A673 (cell line): ENCODE measurements at regions not wholly inside any gene's neighbourhood (a gene's known extent, or its start where the extent isn't known, plus 50 kb on each side); places are given as distances from the start of the nearest gene placed in this dataset.

ENCODE experiments used
- BruUV-seq: library from RNA; stranded (reverse); fragments of 400-500 nt; replicated peaks from 2 replicates; lab custom pipeline; 2021; lab: Mats Ljungman, UMichigan
- CTCF ChIA-PET: fragments of 300-600 bp; sonication (Branson Sonifier 250); formaldehyde crosslinking; loops from one replicate; lab custom pipeline; 2022; ENCODE audit warnings: antibody characterized with exemption; lab: Charles Lee
- POLR2A ChIA-PET: fragments of 300-600 bp; sonication (Branson Sonifier 250); formaldehyde crosslinking; loops from one replicate; lab custom pipeline; 2022; ENCODE audit warnings: antibody characterized with exemption; ENCODE audit not compliant: low non-redundant PET; lab: Charles Lee
- DNase-seq: peaks from one replicate; pipeline ENCODE4 v3.0.0-alpha.2; 2015; ENCODE audit warnings: low spot score
- H3K27ac ChIP-seq: fragments of 200-600 bp; sonication (generic); 2 replicates; pipeline ENCODE4 v1.5.1; 2016; ENCODE audit warnings: mixed run types, low read depth, mild to moderate bottlenecking, mixed read lengths, antibody characterized with exemption, low read length; ENCODE audit not compliant: poor library complexity, severe bottlenecking
- H3K27me3 ChIP-seq: fragments of 200-600 bp; sonication (generic); replicated peaks from 2 replicates; pipeline ENCODE4 v1.6.1; 2017; ENCODE audit warnings: mixed run types, low read depth, mild to moderate bottlenecking, mixed read lengths, antibody characterized with exemption, low read length; ENCODE audit not compliant: insufficient read depth, poor library complexity
- H3K36me3 ChIP-seq: fragments of 200-600 bp; sonication (generic); 2 replicates; pipeline ENCODE4 v1.6.1; 2016; ENCODE audit warnings: mixed run types, mild to moderate bottlenecking, mixed read lengths, antibody characterized with exemption, low read length; ENCODE audit not compliant: insufficient read depth, poor library complexity, severe bottlenecking
- H3K4me1 ChIP-seq: fragments of 200-600 bp; sonication (generic); 2 replicates; pipeline ENCODE4 v1.6.1; 2017; ENCODE audit warnings: mixed run types, mild to moderate bottlenecking, mixed read lengths, antibody characterized with exemption, low read length; ENCODE audit not compliant: insufficient read depth, poor library complexity, severe bottlenecking
- H3K4me3 ChIP-seq: fragments of 200-600 bp; sonication (generic); 2 replicates; pipeline ENCODE4 v1.5.1; 2016; ENCODE audit warnings: low read depth, mixed run types, mild to moderate bottlenecking, mixed read lengths, low read length; ENCODE audit not compliant: poor library complexity, severe bottlenecking
- H3K9me3 ChIP-seq: fragments of 200-600 bp; sonication (generic); 2 replicates; pipeline ENCODE4 v1.6.1; 2016; ENCODE audit warnings: mixed run types, low read depth, mild to moderate bottlenecking, mixed read lengths, antibody characterized with exemption, low read length; ENCODE audit not compliant: poor library complexity, severe bottlenecking
- CTCF ChIP-seq: fragments of 300-800, 200-600 bp; sonication (generic); conservative IDR thresholded peaks from 2 replicates; pipeline ENCODE4 v1.5.1; 2017; ENCODE audit warnings: low read depth, mild to moderate bottlenecking, antibody characterized with exemption, low read length, moderate library complexity, mixed read lengths
- EZH2 ChIP-seq: fragments of 200-600 bp; sonication (generic); IDR thresholded peaks from 2 replicates; pipeline ENCODE4 v1.6.1; 2017; ENCODE audit warnings: borderline replicate concordance, low read depth, mild to moderate bottlenecking, mixed read lengths, antibody characterized with exemption, low read length; ENCODE audit not compliant: poor library complexity, severe bottlenecking
- intact Hi-C: fragments of 100-400 bp; cut with micrococcal nuclease; formaldehyde crosslinking; loops from one replicate; pipeline ENCODE4 v1.10.0; 2022; ENCODE audit not compliant: unreplicated experiment

DNA sequence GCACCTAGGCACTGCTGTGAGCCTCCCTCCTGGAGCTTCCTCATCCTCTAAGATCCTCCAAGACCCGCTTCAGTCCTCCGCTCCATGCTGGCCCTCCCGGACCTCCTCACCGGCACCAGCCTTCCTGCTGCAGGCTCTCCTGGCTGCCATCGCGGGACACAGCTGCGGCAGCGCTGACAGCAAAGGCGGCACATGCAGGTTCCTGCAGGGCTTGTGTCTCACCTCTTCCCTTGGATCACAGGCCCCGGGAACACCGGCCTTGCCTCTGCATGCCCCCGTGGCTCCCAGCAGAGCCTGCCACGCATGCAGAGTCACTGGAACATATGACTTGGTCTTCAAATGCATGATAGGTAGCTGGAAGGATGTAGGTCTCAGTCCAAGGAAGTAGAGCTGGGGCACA lies 67.2 kb downstream of the PTGR3 start:
- Histone ChIP-seq H3K4me1 (no peaks in the 10 kb centered on the region), H3K36me3 (no peaks in the 10 kb centered on the region), H3K27me3 (peaks cover 5% of the 10 kb centered on the region), H3K9me3 (no peaks in the 10 kb centered on the region), H3K4me3 (no peak overlapping the region), H3K27ac (no peak overlapping the region)
- POLR2A ChIA-PET = no interaction called here
- BruUV-seq = no TSS peak
- no peak for DNase-seq
- intact Hi-C loops = no loop called here
- TF ChIP-seq EZH2 = no peak
- TF ChIP-seq CTCF = no peak
- CTCF ChIA-PET = no interaction called here

GRCh38 chr18:75141166-75141565 lies 67.8 kb downstream of the PTGR3 start:
- TF ChIP-seq CTCF (no peak), EZH2 (no peak)
- no peak overlapping the region for H3K4me3 ChIP-seq
- ChIA-PET POLR2A (no interaction called here), CTCF (no interaction called here)
- no peaks in the 10 kb centered on the region for H3K36me3 ChIP-seq
- H3K27me3 ChIP-seq = peaks cover 5% of the 10 kb centered on the region
- no peak for DNase-seq
- BruUV-seq = no TSS peak
- H3K4me1 ChIP-seq = no peaks in the 10 kb centered on the region
- intact Hi-C loops = no loop called here
- no peak overlapping the region for H3K27ac ChIP-seq
- no peaks in the 10 kb centered on the region for H3K9me3 ChIP-seq

DNA sequence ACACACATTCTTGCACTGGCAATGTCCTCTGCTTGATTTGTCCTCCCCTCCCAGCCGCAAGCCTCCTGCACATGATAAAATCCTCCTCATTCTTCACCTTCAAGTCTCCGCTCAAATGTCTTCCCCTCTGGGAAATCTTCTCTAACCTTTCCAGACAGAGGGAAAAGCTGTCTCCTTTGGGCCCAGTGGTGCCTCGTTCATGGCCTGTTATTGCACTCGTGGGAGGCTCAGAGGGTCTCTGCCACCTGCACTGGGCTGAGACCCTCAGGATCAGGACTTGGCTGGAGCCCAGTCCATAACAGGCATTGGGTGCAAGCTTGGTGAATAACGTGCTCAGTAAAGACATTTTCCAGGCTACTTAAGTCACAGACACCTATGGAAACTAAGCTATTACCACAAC lies 68.6 kb downstream of the PTGR3 start:
- Histone ChIP-seq H3K36me3 (no peaks in the 10 kb centered on the region), H3K4me3 (no peak overlapping the region), H3K4me1 (no peaks in the 10 kb centered on the region), H3K27me3 (peaks cover 5% of the 10 kb centered on the region), H3K27ac (no peak overlapping the region), H3K9me3 (no peaks in the 10 kb centered on the region)
- no TSS peak for BruUV-seq
- ChIA-PET POLR2A (interaction anchor here (0.7 kb wide), 1 partner anchor 19 kb away, joined by 5 read pairs; no protein-coding TSS in a partner anchor), CTCF (no interaction called here)
- intact Hi-C loops = no loop called here
- no peak for DNase-seq
- TF ChIP-seq EZH2 = no peak
- TF ChIP-seq CTCF = no peak
